HG03378 (cell line): ENCODE measurements at regions not wholly inside any gene's neighbourhood (a gene's known extent, or its start where the extent isn't known, plus 50 kb on each side); places are given as distances from the start of the nearest gene placed in this dataset.

Experiments
- ATAC-seq: cut with Tn5 transposase; IDR thresholded peaks from one replicate; pipeline ENCODE4 v1.9.1; 2021; ENCODE audit warnings: mild to moderate bottlenecking, moderate library complexity; ENCODE audit not compliant: unreplicated experiment

DNA sequence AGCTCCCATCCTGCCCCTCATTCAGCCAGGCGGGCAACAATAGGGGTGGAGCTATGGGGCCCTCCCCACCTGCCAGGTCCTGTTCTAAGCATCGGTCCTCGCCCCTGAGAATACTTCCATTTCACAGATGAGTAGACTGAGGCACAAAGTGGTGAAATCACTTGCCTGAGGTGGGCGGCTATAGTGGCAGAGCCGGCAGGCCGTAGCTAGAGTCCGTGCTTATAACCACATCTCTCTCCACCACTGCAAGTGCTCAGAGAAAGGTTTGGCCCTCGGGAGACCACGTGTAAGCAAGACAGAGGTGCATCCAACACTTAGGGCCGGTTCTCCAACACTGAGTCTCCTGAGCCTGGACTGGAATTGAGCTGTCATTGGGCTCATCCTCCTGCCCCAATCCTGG, 145.8 kb upstream of the UNC5B start:
- no peak for ATAC-seq

DNA sequence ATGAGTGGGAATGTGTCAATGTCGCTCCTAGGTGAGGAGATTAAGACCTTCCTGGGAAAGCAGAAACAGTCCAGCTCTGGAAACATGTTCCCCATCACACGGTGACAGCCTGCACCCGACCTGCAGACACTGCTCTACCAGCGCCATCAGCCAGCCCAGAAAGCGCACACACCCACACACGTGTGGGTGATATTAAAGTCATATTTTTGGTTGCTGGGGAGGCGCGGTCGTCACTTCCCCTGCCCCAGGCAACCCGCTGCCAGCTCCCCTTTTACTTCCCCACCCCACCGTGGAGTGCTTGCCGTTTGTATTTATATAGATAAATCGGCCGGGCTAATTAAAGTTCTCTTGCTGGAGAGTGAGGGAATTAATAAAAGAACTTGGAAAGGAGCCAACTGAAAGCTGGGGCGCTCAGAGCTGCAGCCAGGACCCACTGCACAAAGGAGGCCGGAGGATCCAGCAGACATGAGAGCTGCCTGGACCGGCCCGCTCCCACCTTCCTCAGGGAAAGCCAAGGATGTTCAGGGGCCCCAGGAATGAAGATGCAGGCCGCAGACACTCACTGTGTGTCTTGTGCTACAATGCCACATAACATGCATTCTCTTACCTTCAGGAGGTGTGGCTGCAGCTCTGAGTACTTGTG, 145.2 kb upstream of the UNC5B start:
- no peak for ATAC-seq

DNA sequence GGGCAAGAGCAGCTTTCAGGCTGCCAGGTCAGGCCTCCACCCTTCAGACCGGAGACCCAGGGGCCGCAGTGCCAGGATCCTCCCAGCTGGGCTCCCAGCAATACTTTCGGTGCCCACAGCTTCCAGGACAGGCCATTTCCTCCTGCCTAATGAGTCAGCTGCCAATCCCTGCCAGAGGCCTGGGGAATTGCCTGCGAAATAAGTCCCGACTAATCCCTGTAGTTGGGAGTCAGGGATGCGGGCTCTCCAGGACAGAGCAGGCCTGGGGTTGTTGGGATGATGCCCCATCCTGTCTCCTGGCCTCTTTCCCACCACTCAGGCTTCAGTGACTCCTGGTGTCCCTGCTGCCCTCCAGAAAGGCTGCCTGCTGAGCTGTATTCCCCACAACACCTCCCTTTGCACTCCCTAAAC, 143.5 kb upstream of the UNC5B start:
- no peak for ATAC-seq

DNA sequence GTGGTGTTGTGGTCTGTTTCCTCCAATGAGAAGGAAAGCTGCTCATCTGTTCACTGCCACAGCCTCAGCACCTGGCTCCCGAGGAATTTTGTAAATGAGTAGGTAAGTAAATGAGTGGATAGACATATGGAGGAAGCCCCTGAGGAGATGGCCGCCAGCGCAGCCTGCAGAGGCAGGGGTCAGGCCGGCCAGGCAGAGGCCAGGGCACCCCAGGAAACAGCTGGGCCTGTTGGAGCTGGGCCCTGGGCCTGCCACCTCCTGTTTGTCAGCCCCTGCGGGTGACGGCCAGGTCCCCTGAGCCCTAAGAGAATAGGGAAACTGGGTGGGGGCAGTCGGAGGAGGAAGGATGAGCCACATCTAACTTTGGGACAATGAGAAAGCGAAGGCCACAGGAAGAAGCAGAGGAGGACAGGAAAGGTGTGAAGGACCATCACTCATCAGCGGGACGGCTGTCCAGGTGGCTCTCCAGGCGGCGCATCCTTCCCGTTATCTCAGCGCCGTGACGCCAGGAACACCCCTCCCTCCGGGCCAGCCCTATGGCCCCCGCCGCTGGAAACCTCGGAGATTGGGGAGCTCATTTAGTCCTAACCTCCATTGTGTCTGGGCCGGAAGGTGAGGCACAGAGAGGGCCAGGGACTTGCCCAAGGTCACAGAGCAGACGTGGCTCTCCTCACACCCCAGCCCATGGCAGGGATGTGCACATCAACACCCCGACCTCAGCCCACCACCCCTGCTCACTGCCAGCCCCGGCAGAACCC, 142.3 kb upstream of the UNC5B start:
- ATAC-seq = no peak

DNA sequence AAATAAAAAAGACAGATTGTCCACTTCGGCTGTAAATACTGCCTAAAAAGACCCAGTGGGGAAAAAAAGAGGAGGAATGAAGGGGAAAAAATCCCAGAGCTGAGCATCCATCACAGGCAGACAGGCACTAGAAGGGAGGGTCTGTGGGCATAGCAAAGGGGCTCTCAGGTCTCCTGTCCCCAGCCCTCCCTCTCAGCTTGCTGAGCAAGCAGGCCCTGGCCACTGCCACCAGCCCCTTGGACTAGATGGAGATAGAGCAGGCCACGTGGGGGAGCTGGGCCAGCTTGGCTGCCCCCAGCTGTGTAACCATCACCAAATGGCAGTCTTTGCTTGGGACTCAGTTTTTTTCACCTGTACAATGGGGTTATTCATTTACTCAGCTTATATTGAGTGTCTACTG, 141.6 kb upstream of the UNC5B start:
- ATAC-seq = no peak

DNA sequence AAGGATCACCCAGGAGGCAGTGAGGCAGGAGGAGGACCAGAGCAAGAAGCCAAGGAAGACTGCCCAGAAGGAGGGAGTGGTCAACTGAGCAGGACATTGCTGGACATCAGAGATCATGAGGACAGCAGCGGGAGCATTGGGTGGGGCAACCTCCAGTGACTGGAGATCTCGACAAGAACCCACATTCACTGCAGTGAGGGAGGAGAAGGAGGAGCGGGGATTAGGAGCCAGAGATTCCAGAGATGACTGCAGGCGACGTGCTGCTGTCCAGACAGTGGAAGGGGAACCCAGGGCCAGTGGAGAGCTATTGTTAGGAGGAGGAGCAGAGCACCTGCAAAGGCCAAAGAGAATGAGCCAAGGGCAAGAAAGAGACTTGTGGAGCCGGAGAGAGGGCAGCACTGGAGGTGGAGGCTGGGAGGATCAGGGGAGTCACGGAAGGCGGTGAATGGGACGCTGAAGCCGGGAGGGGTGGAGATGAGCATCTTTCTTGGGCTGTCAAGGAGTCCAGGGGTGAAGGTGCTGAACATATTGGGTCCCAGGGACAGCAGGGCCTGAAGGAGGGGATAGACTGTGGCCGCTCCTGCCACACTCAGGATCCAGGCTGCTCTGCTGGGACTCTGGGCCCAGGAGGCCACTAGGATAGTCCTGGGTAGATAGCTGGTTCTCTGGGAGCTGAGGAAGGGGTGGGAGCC, 140.1 kb upstream of the UNC5B start:
- no peak for ATAC-seq

DNA sequence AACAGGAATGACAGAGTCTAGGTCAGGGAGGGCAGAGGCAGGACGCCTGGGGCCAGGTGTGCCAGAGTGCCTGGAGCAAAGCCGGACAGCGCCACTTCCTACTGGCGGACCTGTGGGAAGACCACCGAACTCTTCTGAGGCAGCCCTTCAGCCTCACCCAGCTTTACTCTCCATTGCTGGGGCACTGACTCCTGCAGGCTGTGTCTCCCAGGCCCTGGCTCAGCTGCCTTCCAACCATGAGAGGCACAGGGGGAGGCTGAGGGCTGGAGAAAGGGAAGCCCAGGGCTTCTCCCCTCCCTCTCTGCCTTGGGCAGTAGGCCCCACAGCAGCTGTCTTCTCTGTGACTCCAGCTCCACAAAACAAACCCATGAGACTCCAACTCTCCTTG, 139.6 kb upstream of the UNC5B start:
- ATAC-seq = no peak

DNA sequence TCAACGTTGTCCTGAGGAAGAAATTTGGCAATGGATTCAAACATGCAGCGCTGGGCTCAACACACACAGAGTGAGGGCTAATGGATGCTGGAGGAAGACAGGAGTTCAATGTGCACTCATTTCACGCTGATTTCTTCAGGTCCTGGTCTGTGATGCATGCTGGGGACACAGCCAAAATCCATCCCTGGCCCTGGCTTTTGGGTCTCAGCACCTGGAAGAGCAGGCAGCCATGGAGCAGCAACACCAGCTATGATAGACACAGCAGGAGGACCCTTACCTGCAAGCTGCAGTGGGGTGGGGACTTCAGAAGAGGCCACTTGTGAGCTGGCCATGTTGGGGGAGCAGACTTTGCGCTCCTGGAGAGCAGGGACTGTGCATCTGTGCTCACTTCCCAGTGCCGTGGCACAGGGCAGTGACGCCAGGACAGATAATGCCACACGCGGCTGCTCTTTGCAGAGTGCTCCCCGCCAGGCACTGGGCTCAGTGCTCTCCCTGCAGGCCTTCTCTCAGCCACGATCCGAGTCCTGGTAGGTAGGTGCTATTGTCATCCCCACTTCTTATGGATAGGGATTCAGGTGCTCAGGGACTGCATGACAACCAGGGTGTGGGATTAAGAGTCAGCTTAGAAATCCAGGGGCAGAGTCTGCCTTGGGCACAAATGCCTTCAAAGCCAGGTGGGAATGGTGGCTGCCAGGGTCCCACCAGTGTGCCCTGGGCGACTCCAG, 138.8 kb upstream of the UNC5B start:
- ATAC-seq = no peak

DNA sequence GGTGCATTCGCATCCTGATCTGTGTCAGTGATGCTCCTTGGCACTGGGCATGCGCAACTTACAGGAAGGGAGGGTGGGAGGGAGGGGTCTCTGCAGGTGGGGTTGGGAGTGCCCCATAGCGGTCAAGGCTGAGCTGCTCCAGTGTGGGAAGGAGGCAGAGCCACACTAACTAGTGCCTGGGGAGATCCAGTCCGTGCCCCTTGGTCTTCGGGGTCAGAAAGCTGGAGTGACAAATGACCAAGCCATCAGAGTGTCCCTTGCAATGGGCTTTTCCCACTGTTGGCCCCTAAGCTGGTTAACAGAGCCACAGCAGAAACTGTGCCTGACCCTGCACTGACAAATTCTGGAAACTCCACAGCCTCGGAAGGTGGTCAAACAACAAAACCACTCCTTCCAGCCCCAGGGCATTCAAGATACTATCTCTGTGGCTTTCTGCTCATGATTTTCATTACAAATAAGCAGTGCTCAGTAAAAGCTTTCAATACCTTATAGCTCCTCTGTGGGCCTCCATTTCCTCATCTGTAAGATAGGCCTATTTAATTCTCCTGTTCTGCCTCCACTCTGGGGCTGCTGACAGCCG, 138.1 kb upstream of the UNC5B start:
- no peak for ATAC-seq

DNA sequence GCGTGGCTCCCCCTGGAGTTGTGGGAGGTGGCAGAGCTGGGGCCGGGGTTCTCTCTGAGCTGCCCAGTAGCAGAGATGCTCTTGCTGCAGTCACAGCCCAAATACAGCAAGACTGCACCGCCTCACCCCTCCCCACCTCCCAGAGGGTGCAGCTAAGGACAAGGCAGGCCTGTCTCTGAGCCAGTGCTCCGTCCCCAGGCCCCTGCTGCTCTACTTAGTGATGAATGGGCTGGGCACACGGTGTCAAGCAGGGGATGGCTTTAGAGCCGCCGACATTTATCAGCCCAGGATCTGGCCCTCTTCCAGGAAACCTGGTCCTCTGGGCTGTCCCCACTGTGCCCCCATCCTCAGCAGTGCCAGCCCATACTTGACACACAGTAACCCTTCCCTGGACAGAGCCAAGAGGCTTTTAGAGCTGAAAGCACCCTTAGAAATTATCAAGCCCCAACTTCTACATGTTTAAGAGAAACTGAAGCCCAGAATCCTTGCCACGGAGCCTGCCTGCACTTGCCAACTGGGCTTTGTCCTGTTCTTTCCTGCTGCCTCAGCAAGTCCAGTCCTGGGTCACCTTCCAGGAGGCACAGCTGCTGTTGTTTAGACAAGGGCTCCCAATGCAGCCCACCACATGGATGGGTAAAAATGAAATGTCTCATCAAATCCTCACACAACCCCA, 137.1 kb upstream of the UNC5B start:
- ATAC-seq = no peak

DNA sequence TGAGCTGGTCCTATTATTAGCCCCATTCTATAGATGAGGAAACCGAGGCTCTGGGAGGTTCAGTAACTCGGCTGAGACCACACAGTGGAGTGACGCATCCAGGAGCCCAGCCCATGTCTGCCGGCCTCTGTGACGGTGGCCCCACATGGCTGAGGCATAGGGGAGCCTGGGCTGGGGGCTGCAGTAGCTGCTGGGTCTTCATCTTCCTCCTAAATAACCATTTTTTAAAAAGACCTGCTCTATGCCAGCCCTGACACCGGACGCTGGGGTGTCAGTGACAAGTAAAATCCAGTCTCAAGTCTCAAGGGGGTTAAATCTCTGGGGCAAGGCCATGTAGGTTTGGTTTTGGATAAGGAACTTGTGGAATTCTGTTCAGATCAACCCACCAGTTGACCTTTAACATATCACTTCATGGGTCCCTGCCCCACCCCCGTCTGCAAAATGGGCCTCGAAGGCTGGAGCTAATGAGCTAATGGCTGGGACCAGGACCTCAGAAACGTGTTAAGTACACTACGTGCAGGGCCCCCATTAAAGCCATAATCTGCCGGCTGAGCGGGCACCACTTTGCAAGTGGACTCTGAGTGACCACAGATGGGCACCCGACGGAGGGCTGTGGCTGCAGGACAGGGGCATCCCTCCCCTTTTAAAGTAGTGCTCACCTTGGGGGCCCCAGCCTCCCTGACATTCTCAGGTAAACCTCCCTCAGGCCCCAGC, 136.5 kb upstream of the UNC5B start:
- ATAC-seq = no peak

DNA sequence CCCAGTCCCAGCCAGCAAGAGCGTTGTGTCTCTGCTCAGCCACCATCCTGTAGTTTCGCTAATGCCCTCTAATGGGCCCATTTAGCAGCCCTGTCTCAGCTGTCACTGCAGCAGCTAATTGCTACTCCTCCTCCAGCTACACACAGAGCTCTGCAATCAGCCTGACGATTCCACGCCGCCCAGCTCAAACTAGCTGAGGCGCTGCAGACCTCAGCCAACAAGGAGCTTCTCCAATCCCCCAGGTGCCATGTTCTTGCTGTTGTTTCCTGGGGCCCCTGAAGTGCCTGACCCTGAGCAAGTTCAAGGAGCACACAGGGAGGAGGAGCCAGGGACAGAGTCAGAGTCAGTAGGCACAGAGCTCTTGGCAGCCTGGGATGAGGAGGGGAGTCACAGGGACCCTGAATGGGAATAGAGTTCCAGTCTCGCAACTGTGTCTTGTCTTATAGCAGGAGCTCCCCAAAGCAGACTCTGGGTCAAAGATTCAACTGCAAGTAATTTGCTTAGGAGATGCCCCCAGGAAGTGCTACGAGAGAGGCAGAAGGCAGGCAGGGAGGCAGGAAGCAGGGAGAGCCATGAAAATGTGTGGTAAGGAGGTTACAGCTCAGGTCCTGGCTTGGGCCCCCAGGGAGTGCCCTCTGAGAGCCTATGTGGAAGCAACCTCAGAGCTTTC, 135.8 kb upstream of the UNC5B start:
- ATAC-seq = no peak

DNA sequence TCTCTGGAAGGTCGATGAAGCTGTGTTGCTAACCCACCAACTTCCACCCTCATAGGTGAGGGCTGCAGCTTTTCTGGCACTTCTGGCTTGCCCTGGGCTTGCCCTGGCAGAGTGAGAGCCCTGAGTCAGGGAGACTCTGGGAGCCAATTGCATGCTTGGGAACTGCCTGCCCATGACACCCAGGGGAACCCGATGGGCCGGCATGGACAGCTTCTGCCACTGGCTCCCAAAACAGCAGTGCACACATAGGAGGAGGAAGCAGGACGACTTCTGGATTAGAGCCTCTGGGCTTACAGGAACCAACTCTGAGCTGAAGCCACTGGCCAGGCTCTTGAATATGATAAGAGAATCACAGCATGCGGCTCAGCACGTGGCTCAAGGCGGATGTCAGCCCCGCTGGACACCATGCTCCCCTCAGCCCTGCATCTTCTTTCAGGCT, 135.2 kb upstream of the UNC5B start:
- ATAC-seq = no peak

DNA sequence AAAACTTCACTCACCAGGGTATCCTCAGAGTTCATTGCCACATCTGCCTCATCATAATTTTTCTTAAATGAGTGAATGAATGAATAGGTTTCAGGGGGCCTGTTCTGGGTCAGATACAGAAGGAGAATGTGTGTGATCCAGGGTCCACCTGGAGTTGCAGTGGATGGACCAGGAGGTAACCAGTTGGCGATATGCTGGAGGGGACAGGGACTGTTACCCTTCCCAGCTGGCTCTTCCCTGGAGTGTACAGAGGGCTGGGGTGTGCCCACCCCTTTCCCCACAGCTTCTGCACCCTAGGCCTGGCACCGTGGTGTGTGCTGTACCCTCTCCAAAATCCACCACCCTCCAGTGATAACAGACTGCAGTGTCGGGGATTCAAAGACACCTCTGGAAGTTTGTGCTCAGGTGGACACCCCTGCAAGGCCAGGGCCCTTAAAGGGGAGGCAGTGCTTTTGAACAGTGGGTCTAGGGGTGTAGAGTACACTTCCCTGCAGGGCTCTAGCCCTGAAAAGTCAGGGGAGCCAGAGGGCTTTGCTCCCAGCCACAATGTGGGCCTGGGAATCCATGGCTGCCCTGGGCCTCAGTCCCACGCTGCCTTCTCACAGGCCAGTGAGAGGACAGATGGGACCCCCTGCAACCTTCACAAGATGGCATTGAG, 134.4 kb upstream of the UNC5B start:
- no peak for ATAC-seq

DNA sequence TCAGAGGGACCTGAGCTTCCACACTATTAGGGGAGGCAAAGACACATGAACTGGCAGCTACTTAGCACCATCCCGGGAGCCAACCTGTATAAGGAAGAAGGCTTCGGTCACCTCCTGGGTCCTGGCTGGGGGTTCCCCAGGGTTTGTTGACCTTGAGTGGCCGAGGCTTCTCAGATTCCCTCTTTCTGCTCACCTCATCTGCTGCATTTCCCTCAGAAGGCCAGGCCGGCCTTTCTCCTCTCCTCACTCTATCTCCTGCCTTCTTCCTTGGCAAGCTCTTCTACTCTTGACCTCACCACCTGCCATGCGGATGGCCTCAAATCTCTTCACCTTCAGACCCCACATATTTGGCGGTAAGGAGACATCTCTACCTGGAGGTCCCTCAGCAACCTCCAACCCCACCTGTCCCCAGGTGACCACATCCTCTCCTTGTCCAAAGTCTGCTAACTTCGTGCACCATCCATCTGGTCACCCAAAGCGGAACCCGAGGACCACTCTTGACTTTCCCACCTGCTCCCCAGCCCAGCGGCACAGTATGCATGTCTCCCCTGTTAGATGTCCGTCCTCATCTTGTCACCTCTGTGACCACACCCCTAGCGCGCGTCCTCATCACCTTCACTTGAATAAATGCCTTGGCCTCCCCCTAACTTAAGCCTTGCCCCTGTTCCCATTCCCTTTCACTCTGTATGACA, 133.8 kb upstream of the UNC5B start:
- no peak for ATAC-seq

DNA sequence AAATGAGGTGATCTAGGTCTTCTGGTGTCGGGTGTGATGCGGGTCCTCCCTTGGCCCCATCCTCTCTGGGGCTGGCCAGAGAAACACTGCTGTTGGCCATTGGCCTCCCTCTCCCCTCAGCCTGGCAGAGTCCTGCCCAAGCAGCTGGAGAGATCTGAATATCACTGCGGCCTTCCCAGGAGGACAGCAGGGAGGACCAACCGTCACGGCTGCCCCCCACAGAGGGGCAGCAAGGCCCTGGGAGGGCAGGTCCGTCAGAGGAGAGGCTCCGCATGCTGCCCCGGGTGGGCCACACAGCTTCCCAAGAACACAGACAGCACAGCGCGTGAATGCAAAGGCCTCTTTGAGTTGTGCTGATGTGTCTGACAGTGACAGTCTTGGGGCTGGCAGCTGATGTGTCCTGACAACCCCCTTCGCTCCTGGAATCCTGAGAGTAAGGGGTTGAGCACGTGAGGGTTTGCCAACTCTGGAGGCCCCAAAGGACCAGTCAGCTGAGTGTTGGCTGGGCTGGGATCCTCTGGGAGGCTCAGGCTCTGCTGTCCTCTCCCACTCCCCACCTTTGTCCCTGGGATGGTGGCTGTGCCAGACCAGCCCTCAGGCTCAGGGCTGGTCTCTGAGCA, 132.5 kb upstream of the UNC5B start:
- no peak for ATAC-seq

DNA sequence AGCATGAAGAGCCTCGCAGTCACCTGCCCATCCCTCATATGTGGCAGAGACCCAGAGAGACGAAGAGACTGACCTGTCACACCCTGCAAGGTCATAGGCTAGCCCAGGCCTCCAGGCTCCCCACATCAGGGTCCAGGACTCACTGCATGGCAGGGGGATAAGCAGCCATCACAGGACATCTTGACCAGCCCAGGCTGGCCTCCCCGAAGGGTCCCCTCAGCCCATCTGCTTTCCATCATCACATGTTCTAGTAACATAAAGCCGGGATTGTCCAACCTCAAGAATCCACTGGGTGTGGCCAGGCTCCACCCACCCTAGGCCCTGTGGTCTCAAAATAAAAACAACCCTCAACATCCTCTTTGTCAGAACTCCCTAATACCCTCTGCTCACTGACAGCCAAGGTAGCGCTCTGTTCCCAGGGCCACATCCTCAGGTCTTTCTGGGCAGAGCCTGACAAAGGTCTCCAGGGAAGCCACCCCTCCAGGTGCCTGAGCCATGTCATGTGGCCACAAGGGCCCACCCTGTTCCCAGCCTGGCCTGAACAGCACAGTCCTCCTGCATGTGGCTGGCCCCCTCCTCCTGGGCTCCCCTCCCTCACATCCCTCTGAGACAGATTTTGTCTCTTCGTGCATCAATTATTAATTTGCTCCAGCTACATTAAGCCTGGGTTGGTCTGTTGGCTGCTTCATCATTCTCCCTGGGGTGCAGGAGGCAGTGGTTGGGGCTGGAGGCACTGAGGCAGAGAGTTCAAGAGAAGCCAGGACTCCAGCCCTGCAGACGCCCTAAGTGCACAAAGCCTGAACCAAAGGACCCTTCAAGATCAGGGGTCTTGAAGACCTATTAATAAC, 131.8 kb upstream of the UNC5B start:
- no peak for ATAC-seq
